ENCODE measurements at regions not wholly inside any gene's neighbourhood (a gene's known extent, or its start where the extent isn't known, plus 50 kb on each side); places are given as distances from the start of the nearest gene placed in this dataset.

GRCh38 chr2:5969303-5969702 is 277.1 kb downstream of the SOX11 start:
- TF ChIP-seq CTCF (conservative IDR thresholded peaks at IDR 0.05; ENCODE audit: low read length) (no peak), EZH2phosphoT487 (IDR thresholded peaks at IDR 0.05; ENCODE audit: borderline replicate concordance) (no peak)

All from Loucy (cell line).